SH-SY5Y (cell line): ENCODE measurements at regions not wholly inside any gene's neighbourhood (a gene's known extent, or its start where the extent isn't known, plus 50 kb on each side); places are given as distances from the start of the nearest gene placed in this dataset.

Experiments used
- GATA2 ChIP-seq: IDR thresholded peaks from 2 replicates; pipeline ENCODE4 v1.6.1; 2011; ENCODE audit warnings: mild to moderate bottlenecking, low read depth, low read length
- GATA3 ChIP-seq: IDR thresholded peaks from 2 replicates; pipeline ENCODE4 v1.6.1; 2011; ENCODE audit warnings: low read depth, mild to moderate bottlenecking, low read length, moderate library complexity

DNA sequence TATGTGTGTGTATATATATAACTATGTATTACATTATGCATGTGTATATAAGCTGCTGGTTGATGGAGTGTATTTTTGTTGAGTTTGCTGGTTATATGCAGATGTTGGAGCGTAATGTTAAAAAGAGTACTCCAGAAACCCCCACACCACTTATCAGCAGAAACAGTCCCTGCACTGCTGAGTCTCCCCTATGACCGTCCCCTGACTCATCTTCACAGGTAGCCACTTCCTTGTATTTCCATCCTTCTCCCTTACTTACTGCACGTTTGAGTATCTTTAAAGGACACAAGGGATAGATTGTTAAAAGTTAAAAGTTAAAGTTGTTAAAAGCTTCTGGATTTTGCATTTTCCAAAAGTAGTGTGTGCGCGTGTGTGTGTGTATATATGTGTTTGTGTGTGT is 853.9 kb upstream of the EEF2KMT start:
- TF ChIP-seq GATA3 (no peak), GATA2 (no peak)
